Activated B cell treated with CpG ODN at 0.5 μM for 24 hours (primary cell): ENCODE measurements at regions not wholly inside any gene's neighbourhood (a gene's known extent, or its start where the extent isn't known, plus 50 kb on each side); places are given as distances from the start of the nearest gene placed in this dataset.
"Not testable (repeated sequence)": the region's sequence is repeated elsewhere in the genome, so short reads cannot be mapped to it uniquely, and the experiment has no call there.

Source experiments
- ATAC-seq: fragments of 200-7000 bp; cut with Tn5 transposase; one replicate; pipeline ENCODE4 v1.10.0; 2021; ENCODE audit warnings: low read depth, mild to moderate bottlenecking, moderate library complexity
- CTCF ChIA-PET: fragments of 350-600 bp; sonication (Branson Sonifier 250); formaldehyde crosslinking; loops from one replicate; lab custom pipeline; 2021; ENCODE audit warnings: antibody characterized with exemption; lab: Charles Lee
- POLR2A ChIA-PET: fragments of 350-600 bp; sonication (Branson Sonifier 250); formaldehyde crosslinking; loops from one replicate; lab custom pipeline; 2021; ENCODE audit warnings: antibody characterized with exemption; lab: Charles Lee
- DNase-seq: peaks from one replicate; pipeline ENCODE4 v3.0.0; 2022
- H3K27ac Mint-ChIP-seq: one replicate; pipeline ENCODE4 v1.8.0; 2020; ENCODE audit warnings: mixed read lengths
- H3K27me3 Mint-ChIP-seq: one replicate; pipeline ENCODE4 v1.8.0; 2021; ENCODE audit warnings: mixed read lengths
- H3K36me3 Mint-ChIP-seq: one replicate; pipeline ENCODE4 v1.8.0; 2021; ENCODE audit warnings: low read depth, mixed read lengths
- H3K4me1 Mint-ChIP-seq: one replicate; pipeline ENCODE4 v1.8.0; 2021; ENCODE audit warnings: mixed read lengths
- H3K4me3 Mint-ChIP-seq: one replicate; pipeline ENCODE4 v1.8.0; 2020; ENCODE audit warnings: mild to moderate bottlenecking, mixed read lengths
- H3K9me3 Mint-ChIP-seq: one replicate; pipeline ENCODE4 v1.8.0; 2020; ENCODE audit warnings: mixed read lengths
- intact Hi-C: fragments of 100-400 bp; cut with micrococcal nuclease; formaldehyde crosslinking; loops from one replicate; pipeline ENCODE4 v1.15.1; 2024
- TF ChIP-seq, protein P1 (sequence below): fragments of 200-600 bp; IDR thresholded peaks from one replicate; pipeline ENCODE4 v1.8.0; 2022; ENCODE audit warnings: antibody characterized with exemption, mild to moderate bottlenecking

DNA sequence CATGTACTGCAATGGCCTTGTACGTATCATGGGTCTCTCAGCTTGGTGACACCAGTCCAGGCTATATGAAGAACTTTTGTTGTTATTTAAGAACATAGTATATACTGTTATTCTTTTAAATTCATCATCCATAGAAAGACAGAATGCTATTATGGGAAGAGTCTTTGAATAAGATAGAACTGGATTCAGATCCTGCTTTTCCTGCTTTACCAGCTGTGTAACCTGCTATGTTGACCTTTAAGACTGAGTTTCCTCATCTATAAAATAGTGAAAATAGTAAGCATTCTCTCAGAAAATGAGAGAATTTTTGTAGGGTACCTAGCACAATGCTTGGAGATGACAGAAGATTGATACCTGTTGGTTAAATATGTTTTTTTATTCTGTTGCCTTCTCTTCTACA lies 204.1 kb upstream of the TBL1XR1 start:
- intact Hi-C loops, result no loop called here
- no peak overlapping the region for H3K4me3 Mint-ChIP-seq
- H3K9me3 Mint-ChIP-seq, result no peaks in the 10 kb centered on the region
- TF ChIP-seq, protein P1, sequence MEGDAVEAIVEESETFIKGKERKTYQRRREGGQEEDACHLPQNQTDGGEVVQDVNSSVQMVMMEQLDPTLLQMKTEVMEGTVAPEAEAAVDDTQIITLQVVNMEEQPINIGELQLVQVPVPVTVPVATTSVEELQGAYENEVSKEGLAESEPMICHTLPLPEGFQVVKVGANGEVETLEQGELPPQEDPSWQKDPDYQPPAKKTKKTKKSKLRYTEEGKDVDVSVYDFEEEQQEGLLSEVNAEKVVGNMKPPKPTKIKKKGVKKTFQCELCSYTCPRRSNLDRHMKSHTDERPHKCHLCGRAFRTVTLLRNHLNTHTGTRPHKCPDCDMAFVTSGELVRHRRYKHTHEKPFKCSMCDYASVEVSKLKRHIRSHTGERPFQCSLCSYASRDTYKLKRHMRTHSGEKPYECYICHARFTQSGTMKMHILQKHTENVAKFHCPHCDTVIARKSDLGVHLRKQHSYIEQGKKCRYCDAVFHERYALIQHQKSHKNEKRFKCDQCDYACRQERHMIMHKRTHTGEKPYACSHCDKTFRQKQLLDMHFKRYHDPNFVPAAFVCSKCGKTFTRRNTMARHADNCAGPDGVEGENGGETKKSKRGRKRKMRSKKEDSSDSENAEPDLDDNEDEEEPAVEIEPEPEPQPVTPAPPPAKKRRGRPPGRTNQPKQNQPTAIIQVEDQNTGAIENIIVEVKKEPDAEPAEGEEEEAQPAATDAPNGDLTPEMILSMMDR, result no peak
- no peaks in the 10 kb centered on the region for H3K36me3 Mint-ChIP-seq
- ATAC-seq (no peak), DNase-seq (no peak)
- no peak overlapping the region for H3K27ac Mint-ChIP-seq
- H3K4me1 Mint-ChIP-seq, result no peaks in the 10 kb centered on the region
- no peaks in the 10 kb centered on the region for H3K27me3 Mint-ChIP-seq
- ChIA-PET POLR2A (no interaction called here), CTCF (no interaction called here)

DNA sequence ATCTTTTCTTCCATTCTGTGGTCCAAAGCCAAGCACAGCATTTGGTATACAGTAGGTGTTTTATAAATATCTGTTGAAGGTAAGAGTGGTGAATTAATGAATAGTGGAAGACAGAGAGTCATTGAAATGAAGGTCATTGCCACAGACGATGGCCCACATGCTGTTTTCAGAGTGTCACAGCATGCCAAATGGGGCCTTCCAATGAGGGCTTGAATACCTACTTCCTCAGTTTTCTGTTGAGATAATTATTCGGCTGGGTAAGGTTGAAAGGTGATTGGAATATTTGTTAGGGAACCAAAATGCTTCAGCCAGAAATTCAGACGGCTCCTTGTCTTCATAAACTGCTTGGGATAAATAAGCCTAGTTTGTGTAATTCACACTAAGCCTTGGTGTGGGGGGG lies 205.3 kb upstream of the TBL1XR1 start:
- ChIA-PET POLR2A (no interaction called here), CTCF (no interaction called here)
- H3K36me3 Mint-ChIP-seq, result no peaks in the 10 kb centered on the region
- H3K9me3 Mint-ChIP-seq, result no peaks in the 10 kb centered on the region
- no peak overlapping the region for H3K4me3 Mint-ChIP-seq
- H3K27me3 Mint-ChIP-seq, result no peaks in the 10 kb centered on the region
- DNase-seq, result no peak
- intact Hi-C loops, result no loop called here
- no peaks in the 10 kb centered on the region for H3K4me1 Mint-ChIP-seq
- TF ChIP-seq, protein P1, result no peak
- no peak overlapping the region for H3K27ac Mint-ChIP-seq
- ATAC-seq, result no peak

DNA sequence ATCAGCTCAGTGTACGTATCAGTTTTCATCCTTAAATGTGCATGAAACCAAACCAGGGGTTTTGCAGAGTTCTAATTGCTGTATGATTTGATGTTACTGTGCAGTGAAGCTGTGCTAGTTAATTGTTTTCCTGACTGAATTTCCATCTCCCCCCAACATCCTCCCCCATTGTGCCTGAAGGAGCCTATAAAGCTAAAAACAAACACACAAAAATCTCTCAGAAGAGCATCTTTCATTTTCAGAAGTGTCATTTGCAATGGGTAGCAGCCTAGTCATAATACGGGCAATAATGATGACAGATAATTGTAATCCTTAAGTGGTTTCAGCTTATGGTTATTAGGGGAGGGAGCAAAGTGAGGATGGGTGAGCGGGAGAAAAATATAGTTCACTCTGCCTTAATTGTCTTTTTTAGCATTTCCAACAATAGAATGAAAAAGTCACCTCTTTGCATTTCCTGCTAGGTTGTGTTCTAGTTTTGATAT lies 207.9 kb upstream of the TBL1XR1 start:
- Mint-ChIP-seq H3K9me3 (no peaks in the 10 kb centered on the region), H3K4me3 (no peak overlapping the region), H3K36me3 (no peaks in the 10 kb centered on the region), H3K27ac (no peak overlapping the region), H3K27me3 (no peaks in the 10 kb centered on the region), H3K4me1 (no peaks in the 10 kb centered on the region)
- TF ChIP-seq, protein P1, result no peak
- CTCF ChIA-PET, result no interaction called here
- POLR2A ChIA-PET, result no interaction called here
- DNase-seq, result no peak
- ATAC-seq, result no peak
- intact Hi-C loops, result loop anchor here (5.0 kb wide), 1 partner anchor 57 kb away; no protein-coding TSS in a partner anchor

DNA sequence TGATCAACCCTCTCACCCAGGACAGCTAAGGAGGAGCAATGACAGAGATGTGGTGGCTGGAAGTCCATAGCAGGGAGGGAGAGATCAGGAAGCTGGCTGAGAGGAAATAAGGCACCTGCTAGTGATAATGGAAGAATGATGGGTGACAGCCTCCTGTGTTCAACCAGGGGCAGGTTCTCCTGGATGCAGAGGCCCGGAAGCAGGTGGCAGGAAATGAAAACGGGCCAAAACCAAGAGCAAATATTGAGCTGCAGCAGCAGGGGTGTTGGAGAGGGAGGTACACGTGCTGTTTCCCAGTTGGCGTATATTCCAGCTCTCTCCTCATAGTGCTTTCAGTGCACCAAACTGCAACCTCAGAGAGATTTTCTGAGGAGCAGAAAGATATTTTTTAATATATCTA lies 213.4 kb upstream of the TBL1XR1 start:
- intact Hi-C loops, result no loop called here
- no peaks in the 10 kb centered on the region for H3K36me3 Mint-ChIP-seq
- POLR2A ChIA-PET, result interaction anchor here (0.5 kb wide), 1 partner anchor 11 kb away, joined by 5 read pairs; no protein-coding TSS in a partner anchor
- CTCF ChIA-PET, result no interaction called here
- no peak for DNase-seq
- no peaks in the 10 kb centered on the region for H3K27me3 Mint-ChIP-seq
- H3K4me1 Mint-ChIP-seq, result peaks cover 10% of the 10 kb centered on the region
- no peak overlapping the region for H3K27ac Mint-ChIP-seq
- no peaks in the 10 kb centered on the region for H3K9me3 Mint-ChIP-seq
- no peak for ATAC-seq
- H3K4me3 Mint-ChIP-seq, result no peak overlapping the region
- TF ChIP-seq, protein P1, result no peak

DNA sequence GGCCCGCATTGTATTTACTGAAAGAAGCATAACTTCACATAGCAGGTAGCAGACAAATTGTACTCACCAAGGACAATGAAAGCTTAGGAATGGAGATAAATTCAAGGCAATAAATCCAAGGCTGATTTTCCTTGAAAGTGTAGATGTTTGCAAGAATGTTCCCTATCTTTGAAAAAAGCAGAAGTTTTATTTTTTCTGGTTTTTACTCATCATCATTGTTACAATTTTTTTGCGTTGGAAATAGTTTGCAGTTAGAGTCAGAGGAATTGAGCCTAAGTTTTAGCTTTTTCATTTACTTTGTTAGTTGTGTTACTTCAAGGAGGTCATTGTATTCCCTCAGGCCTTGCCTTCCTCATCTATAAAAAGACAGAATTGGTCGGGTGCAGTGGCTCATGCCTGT lies 213.9 kb upstream of the TBL1XR1 start:
- H3K9me3 Mint-ChIP-seq, result no peaks in the 10 kb centered on the region
- no peak overlapping the region for H3K4me3 Mint-ChIP-seq
- H3K27me3 Mint-ChIP-seq, result no peaks in the 10 kb centered on the region
- ChIA-PET POLR2A (interaction anchor here (0.5 kb wide), 1 partner anchor 11 kb away, joined by 5 read pairs; no protein-coding TSS in a partner anchor), CTCF (no interaction called here)
- TF ChIP-seq, protein P1, result no peak
- ATAC-seq (no peak), DNase-seq (no peak)
- H3K36me3 Mint-ChIP-seq, result no peaks in the 10 kb centered on the region
- H3K4me1 Mint-ChIP-seq, result peaks cover 10% of the 10 kb centered on the region
- intact Hi-C loops, result no loop called here
- no peak overlapping the region for H3K27ac Mint-ChIP-seq

DNA sequence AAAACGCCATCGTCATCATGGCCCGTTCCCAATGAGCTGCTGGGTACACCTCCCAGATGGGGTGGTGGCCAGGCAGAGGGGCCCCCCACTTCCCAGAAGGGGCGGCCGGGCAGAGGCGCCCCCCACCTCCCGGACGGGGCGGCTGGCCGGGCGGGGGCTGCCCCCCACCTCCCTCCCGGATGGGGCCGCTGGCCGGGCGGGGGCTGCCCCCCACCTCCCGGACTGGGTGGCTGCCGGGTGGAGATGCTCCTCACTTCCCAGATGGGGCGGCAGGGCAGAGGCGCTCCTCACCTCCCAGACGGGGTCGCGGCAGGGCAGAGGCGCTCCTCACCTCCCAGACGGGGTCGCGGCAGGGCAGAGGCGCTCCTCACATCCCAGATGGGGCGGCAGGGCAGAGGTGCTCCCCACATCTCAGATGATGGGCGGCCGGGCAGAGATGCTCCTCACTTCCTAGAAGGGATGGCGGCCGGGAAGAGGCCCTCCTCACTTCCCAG lies 215.4 kb upstream of the TBL1XR1 start:
- DNase-seq, ATAC-seq, H3K9me3 Mint-ChIP-seq, H3K27me3 Mint-ChIP-seq, intact Hi-C loops, CTCF ChIA-PET, H3K36me3 Mint-ChIP-seq, H3K4me3 Mint-ChIP-seq, H3K27ac Mint-ChIP-seq: not testable (repeated sequence)
- peaks cover 13% of the 10 kb centered on the region for H3K4me1 Mint-ChIP-seq
- POLR2A ChIA-PET, result interaction anchor here (1.1 kb wide), 1 partner anchor 14 kb away, joined by 3 read pairs; no protein-coding TSS in a partner anchor
